Right lung (tissue), 2 donors: ENCODE measurements at regions not wholly inside any gene's neighbourhood (a gene's known extent, or its start where the extent isn't known, plus 50 kb on each side); places are given as distances from the start of the nearest gene placed in this dataset.

Experiments
- DNase-seq, 2 donors: peaks; one replicate each; pipeline ENCODE4 v3.0.0-alpha.2; 2013

GRCh38 chr4:138311771-138312535, 69.8 kb upstream of the SLC7A11 start:
- no peak for DNase-seq

- no peak for DNase-seq
Measured at GRCh38 chr4:138310991-138311390, 68.8 kb upstream of the SLC7A11 start.

- DNase-seq, result no peak
Measured at GRCh38 chr4:138310498-138310897, 68.3 kb upstream of the SLC7A11 start.

GRCh38 chr4:138308356-138308755, 66.2 kb upstream of the SLC7A11 start:
- DNase-seq, result no peak

GRCh38 chr4:138307319-138307718, 65.2 kb upstream of the SLC7A11 start:
- DNase-seq, result no peak

GRCh38 chr4:138305050-138305449, 62.9 kb upstream of the SLC7A11 start:
- no peak for DNase-seq

GRCh38 chr4:138301536-138301935, 59.4 kb upstream of the SLC7A11 start:
- no peak for DNase-seq

GRCh38 chr4:138300616-138301015, 58.5 kb upstream of the SLC7A11 start:
- DNase-seq, result no peak

- no peak for DNase-seq
Measured at GRCh38 chr4:138299881-138300280, 57.7 kb upstream of the SLC7A11 start.

- no peak for DNase-seq
Measured at GRCh38 chr4:138298866-138299265, 56.7 kb upstream of the SLC7A11 start.

GRCh38 chr4:138298431-138298830, 56.3 kb upstream of the SLC7A11 start:
- DNase-seq, result no peak

GRCh38 chr4:138297743-138298405, 55.7 kb upstream of the SLC7A11 start:
- no peak for DNase-seq

- DNase-seq, result no peak
Measured at GRCh38 chr4:138292321-138292720, 50.2 kb upstream of the SLC7A11 start.
